Central memory CD4-positive, alpha-beta T cell (primary cell): ENCODE measurements at regions not wholly inside any gene's neighbourhood (a gene's known extent, or its start where the extent isn't known, plus 50 kb on each side); places are given as distances from the start of the nearest gene placed in this dataset.

ENCODE experiments used
- DNase-seq: peaks from one replicate; pipeline ENCODE4 v3.0.0; 2022

DNA sequence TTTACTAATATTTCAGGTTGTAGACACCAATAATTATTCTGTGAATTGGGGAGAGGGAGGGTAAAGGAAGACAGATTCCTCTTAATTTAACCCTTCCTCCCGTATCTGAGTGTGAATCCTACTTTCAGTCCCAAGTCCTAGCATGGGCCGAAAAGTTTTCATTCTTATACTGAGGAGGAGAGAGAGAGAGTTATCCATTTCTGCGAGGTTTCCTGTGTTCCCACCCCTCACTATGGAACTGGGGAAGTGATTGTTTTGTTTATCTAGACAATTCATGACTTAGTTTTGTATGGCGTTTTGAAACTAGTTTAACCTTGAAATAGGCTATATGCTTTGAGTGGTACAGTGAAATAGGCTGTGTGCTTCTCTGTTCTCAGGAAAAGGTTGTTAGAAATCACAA, 134.0 kb upstream of the DPYD start:
- no peak for DNase-seq

GRCh38 chr1:98054367-98054701, 133.5 kb upstream of the DPYD start:
- no peak for DNase-seq

DNA sequence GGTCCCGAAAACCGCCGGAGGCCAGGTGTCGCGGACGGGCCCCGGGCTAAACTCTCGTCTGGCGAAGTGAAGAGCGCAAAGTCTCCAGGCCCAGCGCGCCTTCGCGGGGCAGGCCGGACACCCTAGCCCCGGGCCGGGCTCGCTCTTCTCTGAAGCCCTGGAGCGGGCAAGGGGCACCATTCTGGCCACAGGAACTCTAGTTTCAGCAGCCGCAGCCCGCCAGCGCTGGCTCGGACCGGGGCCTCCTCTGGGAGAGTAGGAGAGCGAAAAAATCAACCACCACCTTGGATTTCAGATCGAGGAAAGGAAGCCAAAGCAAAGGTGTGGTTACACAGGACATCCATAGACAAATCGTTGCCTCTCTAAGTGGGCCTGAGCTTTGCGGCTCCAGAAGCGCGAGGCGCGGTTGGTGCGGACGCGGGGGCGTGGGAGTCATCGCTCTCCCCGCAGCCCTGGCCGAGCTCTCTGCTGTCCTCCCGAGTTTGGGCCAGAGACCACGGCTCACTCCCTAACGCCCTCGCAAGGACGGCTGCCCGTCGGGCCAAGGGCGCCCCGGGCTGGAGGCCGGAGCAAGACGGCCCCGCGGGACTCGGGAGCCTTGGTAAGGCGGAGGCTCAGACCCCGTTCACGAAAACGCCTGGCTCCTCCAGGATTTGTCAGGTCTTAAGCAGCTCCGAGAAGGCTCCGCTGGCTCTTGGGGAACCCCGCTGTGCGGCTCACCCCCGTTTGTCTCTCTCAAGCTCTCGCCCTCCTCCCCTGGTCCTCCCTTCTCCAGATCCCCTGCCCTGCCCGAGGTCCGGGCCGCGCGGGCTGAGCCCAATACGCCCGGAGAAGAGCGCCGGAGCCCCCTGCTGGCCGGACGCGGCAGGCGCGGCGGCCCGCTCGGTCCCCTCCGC, 132.9 kb upstream of the DPYD start:
- peak; percentile 47 for DNase-seq

GRCh38 chr1:98051065-98051675, 130.3 kb upstream of the DPYD start:
- peak; percentile 62 for DNase-seq

DNA sequence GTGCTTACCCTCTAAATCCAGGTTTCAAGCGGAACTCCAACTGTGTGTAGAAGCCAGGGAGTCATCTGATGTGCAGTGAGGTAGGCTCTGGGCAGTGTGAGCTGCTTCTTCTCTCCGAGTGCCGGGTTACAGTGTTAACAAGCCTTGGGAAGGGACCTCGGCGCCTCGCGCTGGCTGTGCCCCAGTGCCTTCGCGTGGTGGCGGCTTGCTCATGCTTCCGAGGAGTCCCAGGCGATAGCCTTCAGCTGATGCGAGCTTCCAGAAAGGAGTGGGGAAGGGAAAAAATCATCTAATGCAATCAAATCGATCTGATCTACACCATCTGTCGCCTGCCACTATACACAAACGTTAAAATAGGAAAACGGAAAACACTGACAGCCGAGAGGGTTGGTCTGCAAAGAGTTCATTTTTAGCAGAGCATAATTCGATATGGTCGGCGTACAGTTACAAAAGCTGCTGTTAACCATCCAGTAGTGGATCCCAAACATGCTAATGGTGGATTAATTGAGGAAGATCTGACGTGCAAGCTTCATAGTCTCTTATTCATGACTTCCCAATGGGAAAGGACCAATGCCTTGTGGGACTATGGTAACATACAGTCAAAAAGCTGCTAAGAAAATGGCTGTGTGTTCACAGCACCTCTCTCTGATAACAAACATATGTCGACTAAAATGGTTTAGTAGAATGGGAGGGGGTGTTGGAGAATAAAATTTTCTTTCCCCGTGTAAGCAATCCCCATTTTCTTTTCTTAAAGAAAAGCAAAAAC, 128.7 kb upstream of the DPYD start:
- no peak for DNase-seq

GRCh38 chr1:98048751-98049325, 128.0 kb upstream of the DPYD start:
- no peak for DNase-seq

DNA sequence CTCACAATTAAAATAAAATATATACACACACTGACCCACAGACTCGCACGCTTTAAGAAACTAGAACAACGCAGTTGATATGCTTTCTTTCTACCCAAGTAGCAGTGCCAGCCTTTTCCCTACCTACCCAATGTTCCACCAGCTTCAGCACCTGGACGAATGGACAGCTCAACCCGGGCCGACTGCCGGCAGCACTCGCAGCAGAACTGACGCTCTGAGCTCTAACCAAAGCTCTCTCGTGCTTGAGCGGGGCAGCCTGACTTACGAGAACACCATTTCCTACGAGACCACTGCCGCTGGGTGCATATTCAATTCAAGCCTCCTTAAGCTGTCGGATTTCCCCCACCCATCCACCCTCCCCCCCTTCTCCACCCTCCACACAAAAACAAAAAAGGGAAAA, 127.4 kb upstream of the DPYD start:
- peak; percentile 60 for DNase-seq

GRCh38 chr1:98047171-98047570, 126.3 kb upstream of the DPYD start:
- no peak for DNase-seq

- DNase-seq, result peak; percentile 20
These were observed 125.2 kb upstream of the DPYD start for GRCh38 chr1:98045767-98046641.

GRCh38 chr1:98045211-98045766, 124.5 kb upstream of the DPYD start:
- no peak for DNase-seq

DNA sequence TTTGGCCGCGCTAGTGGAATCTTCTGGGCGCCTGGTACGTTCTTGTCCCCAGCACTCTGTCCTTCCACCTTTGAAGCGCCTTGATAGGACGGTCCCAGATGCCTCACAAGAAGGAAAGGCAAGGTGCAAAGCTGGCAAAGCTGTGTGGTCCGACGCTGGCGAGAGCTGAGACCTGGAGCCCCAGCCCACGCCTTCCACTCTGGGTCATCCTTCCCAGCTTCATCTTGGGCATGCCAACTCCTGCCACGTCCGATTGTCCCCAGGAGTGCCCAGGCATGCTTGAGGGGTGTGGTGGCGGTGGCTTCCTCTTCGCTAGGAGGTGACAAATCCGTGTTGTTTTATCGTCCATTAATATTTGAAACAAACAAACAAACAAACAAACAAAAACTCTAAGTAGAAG, 123.9 kb upstream of the DPYD start:
- no peak for DNase-seq

GRCh38 chr1:98044071-98044697, 123.3 kb upstream of the DPYD start:
- no peak for DNase-seq

DNA sequence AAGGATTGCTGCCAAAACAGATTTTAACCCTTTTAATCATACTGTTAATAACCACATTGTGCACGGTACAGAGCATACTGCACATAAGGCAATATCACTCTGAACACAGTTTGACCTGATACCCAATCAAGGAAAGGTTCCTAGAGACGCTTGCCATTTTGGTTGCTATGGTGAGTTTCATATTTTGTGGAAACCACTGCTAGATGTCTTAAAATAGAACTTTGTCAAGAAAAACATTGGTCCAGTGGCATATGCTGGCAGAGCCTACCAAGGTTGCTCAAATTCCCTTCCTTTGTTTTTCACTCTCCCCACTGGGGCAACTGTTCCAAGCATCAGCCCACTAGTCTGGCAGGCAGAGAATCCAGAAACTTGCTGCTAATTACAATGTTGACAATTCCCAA, 114.8 kb upstream of the DPYD start:
- DNase-seq, result no peak

DNA sequence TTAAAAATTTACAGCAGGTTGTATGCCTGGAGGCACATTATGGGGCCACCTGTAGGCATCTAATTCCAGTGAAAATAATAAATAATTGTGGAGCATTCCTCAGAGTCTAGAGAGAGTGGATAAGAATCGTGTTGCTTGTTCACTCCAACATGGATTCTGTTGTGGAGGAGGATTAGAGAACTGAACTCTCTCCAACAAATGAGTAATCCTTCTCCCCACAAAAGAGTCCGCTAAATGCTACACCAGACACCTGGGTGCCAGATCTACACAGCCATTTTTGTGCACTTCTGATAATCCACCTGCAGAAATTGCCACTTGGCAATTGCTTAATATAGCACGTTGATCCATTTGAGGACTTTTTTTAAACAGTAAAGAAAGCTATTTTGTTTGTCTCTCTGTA, 113.7 kb upstream of the DPYD start:
- no peak for DNase-seq

- no peak for DNase-seq
These were observed 112.1 kb upstream of the DPYD start for GRCh38 chr1:98032958-98033357.

DNA sequence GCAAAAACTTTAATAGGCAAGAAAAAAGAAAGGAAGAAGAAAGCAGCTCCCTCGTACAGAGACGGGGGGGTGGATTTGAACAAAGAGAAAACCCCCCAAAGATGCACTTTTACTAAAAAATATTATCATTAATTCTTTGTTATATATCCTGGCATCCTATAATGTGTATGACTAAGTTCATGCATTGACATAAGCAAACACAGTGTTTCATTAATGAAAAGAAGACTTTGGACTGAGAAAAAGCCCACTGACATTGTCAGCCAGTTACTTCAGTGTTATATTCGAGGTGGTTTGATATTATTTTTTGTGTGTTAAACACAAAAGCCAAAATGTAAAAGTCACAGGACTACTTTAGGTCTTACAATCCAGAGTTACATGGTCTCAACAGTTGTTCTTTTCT, 110.1 kb upstream of the DPYD start:
- no peak for DNase-seq

- no peak for DNase-seq
These were observed 109.6 kb upstream of the DPYD start for GRCh38 chr1:98030483-98030882.

DNA sequence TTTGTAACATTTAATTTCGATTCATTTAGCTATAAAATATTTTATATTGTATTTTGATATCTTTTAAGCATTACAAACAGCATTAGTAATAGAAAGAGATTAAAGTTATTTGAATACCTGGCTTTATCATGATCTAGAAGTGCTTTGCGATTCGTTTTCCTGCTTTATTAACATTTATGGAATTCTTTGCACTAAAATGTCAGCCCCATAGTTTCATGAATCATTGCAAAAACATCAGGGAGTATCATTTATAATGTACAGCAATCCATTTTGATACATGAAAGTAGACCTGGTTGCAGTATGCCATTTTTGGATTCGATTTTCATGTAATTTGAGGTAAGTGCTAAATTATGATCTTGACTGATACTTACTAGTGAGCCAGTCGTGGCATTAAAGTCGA, 108.0 kb upstream of the DPYD start:
- DNase-seq, result no peak

- no peak for DNase-seq
These were observed 106.4 kb upstream of the DPYD start for GRCh38 chr1:98027103-98027705.

- no peak for DNase-seq
These were observed 105.0 kb upstream of the DPYD start for GRCh38 chr1:98025858-98026257.

- no peak for DNase-seq
These were observed 100.3 kb upstream of the DPYD start for GRCh38 chr1:98021126-98021525.
